ENCODE measurements at regions not wholly inside any gene's neighbourhood (a gene's known extent, or its start where the extent isn't known, plus 50 kb on each side); places are given as distances from the start of the nearest gene placed in this dataset.
"Not testable (repeated sequence)": the region's sequence is repeated elsewhere in the genome, so short reads cannot be mapped to it uniquely, and the experiment has no call there.

GRCh38 chr11:87459351-87459750, 421.6 kb downstream of the TMEM135 start:
- TF ChIP-seq CTCF (conservative IDR thresholded peaks at IDR 0.05) = no peak
- Mint-ChIP-seq H3K27ac (no peak overlapping the region), H3K27me3 (no peaks in the 10 kb centered on the region), H3K4me1 (ENCODE audit: unreplicated experiment) (no peaks in the 10 kb centered on the region), H3K36me3 (no peaks in the 10 kb centered on the region), H3K9me3 (no peaks in the 10 kb centered on the region), H3K4me3 (no peak overlapping the region)
- DNase-seq (ENCODE audit: extremely low spot score, unreplicated experiment) = no peak

- Mint-ChIP-seq H3K27me3 (no peaks in the 10 kb centered on the region), H3K9me3 (no peaks in the 10 kb centered on the region), H3K4me1 (ENCODE audit: unreplicated experiment) (no peaks in the 10 kb centered on the region), H3K36me3 (no peaks in the 10 kb centered on the region), H3K27ac (no peak overlapping the region), H3K4me3 (no peak overlapping the region)
- DNase-seq (ENCODE audit: extremely low spot score, unreplicated experiment) = no peak
- TF ChIP-seq CTCF (conservative IDR thresholded peaks at IDR 0.05) = no peak
Measured at GRCh38 chr11:87456499-87456898, 418.8 kb downstream of the TMEM135 start.

- no peak for DNase-seq (ENCODE audit: extremely low spot score, unreplicated experiment)
- no peak for TF ChIP-seq CTCF (conservative IDR thresholded peaks at IDR 0.05)
- no peaks in the 10 kb centered on the region for H3K9me3 Mint-ChIP-seq
- no peaks in the 10 kb centered on the region for H3K4me1 Mint-ChIP-seq (ENCODE audit: unreplicated experiment)
- no peak overlapping the region for H3K4me3 Mint-ChIP-seq
- no peak overlapping the region for H3K27ac Mint-ChIP-seq
- H3K27me3 Mint-ChIP-seq = no peaks in the 10 kb centered on the region
- no peaks in the 10 kb centered on the region for H3K36me3 Mint-ChIP-seq
Measured at GRCh38 chr11:87455180-87455579, 417.4 kb downstream of the TMEM135 start.

GRCh38 chr11:87454241-87454640, 416.5 kb downstream of the TMEM135 start:
- no peak overlapping the region for H3K27ac Mint-ChIP-seq
- no peak overlapping the region for H3K4me3 Mint-ChIP-seq
- no peaks in the 10 kb centered on the region for H3K36me3 Mint-ChIP-seq
- no peak for TF ChIP-seq CTCF (conservative IDR thresholded peaks at IDR 0.05)
- DNase-seq (ENCODE audit: extremely low spot score, unreplicated experiment) = no peak
- no peaks in the 10 kb centered on the region for H3K4me1 Mint-ChIP-seq (ENCODE audit: unreplicated experiment)
- no peaks in the 10 kb centered on the region for H3K27me3 Mint-ChIP-seq
- no peaks in the 10 kb centered on the region for H3K9me3 Mint-ChIP-seq

- no peak for TF ChIP-seq CTCF (conservative IDR thresholded peaks at IDR 0.05)
- Mint-ChIP-seq H3K27ac (no peak overlapping the region), H3K4me3 (no peak overlapping the region), H3K27me3 (peaks cover 4% of the 10 kb centered on the region), H3K9me3 (no peaks in the 10 kb centered on the region), H3K4me1 (ENCODE audit: unreplicated experiment) (no peaks in the 10 kb centered on the region), H3K36me3 (no peaks in the 10 kb centered on the region)
- no peak for DNase-seq (ENCODE audit: extremely low spot score, unreplicated experiment)
Measured at GRCh38 chr11:87453531-87454089, 415.9 kb downstream of the TMEM135 start.

GRCh38 chr11:87452025-87452424, 414.3 kb downstream of the TMEM135 start:
- not testable (repeated sequence) for H3K36me3 Mint-ChIP-seq; H3K4me1 Mint-ChIP-seq (ENCODE audit: unreplicated experiment); H3K27ac Mint-ChIP-seq; H3K9me3 Mint-ChIP-seq; DNase-seq (ENCODE audit: extremely low spot score, unreplicated experiment); H3K4me3 Mint-ChIP-seq; H3K27me3 Mint-ChIP-seq
